HG03175 (cell line): ENCODE measurements at regions not wholly inside any gene's neighbourhood (a gene's known extent, or its start where the extent isn't known, plus 50 kb on each side); places are given as distances from the start of the nearest gene placed in this dataset.
A peak's percentile ranks its signal among the peaks of the same experiment; 100 is the strongest.

Source experiments
- ATAC-seq: cut with Tn5 transposase; IDR thresholded peaks from one replicate; pipeline ENCODE4 v1.9.1; 2021; ENCODE audit warnings: mild to moderate bottlenecking, moderate library complexity; ENCODE audit not compliant: unreplicated experiment

DNA sequence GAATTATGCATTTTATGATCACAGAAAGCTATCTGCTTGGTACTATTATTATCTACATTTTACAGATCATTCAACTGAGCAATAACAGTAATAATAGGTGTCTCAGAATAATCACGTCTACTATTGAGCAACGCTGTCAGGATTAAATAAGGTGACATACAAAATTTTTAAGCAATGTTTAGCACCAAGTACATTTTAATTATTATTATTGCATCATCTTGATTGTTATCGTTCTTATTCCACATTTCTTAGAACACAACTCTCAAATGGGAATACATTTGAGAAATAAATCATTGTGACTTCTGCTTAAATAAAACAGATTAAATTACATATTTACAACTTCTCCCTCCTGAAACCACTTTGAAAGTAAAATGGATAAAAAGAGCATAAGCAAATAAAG is 1083.5 kb upstream of the ADGRL3 start:
- ATAC-seq, result no peak

DNA sequence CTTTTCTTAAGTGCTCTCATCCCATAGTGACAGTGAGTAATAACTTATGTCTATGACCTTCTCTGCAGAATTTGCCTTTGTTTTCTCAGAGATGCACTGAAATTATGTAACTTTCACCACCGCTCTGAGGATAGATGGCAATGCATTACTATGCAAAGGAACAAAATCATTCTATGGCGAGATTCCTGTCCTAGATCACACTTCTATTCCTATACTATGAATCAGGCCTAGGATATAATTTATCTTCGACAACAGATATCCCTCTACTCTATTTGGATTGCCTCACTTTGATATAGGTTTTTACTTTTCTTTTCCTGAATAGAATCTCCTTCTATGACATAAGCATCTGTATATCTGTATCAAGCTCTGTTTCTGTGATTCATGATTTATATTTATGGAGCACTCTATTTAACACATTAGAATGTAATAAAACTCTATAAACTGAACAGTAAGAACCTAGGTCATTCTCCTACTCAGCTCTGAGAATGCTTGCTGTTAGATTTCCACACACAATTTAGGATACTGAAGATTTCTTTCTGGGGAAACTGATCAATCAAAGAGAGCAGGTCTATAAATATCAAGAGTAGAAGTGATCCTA is 1082.3 kb upstream of the ADGRL3 start:
- ATAC-seq, result no peak

DNA sequence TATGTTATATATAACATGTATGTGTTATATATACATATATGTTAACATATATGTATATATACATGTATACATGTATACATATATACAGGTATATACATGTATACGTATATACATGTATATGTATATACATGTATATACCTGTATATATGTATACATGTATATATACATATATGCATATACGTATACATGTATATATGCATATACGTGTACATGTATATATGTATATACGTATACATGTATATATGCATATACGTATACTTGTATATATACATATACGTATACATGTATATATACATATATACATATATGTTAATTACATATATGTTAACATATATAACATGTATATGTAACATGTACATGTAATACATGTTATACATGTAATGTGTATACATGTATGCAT is 1077.3 kb upstream of the ADGRL3 start:
- ATAC-seq, result no peak

DNA sequence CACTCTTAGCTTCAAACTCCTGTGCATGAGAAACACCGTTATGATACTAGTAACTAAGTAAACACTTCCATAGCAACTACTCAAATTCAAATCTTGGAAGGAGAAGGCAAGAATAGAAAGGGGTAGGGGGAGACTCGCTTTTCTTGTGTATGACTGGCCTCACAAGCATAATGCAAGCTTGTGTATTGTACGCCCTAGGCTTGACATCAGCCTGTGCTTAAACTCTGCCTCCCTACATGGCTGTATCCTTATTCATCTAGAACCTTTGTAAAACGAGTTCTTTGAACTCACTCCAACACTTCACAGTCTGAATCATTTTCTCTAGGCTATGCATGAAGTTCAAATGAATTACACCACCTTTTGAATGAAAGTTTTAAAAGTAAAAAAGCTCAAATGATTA is 1071.2 kb upstream of the ADGRL3 start:
- ATAC-seq, result no peak

DNA sequence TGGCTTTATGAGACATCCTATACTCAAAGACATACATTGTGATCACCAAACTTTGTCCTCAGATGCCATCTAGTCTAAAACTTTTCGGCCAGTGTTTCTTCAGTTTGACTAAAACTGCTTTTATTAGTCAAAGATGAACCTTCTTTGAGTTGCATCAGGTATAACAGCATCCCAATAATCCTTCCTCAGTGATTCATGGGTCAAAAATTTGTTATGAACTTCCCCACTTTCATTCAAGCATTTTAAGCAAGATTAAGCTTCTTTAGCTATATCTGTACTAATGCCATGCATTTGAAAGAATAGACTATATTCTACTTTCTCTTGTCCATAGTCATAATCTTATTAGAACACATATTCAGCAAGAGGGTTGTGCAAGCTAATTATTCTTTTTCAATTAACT is 1070.4 kb upstream of the ADGRL3 start:
- ATAC-seq, result no peak

DNA sequence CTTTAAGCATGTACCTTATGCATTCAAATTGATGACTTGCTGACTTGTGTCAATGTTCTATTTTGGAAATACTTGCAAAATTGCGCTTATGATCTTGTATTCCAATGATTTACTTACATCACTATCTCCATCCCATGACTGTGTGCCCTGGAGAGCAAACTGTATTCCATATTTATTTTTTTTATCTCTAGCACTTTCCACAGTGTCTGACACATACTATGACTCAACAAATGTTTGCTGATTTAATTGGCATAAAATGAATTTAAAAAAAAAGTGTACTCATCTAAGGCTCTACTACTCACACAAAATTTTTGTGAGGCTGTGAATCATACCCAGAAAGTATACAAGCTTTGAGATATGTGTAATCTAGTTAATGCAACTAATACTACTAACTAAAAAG is 1066.8 kb upstream of the ADGRL3 start:
- no peak for ATAC-seq

DNA sequence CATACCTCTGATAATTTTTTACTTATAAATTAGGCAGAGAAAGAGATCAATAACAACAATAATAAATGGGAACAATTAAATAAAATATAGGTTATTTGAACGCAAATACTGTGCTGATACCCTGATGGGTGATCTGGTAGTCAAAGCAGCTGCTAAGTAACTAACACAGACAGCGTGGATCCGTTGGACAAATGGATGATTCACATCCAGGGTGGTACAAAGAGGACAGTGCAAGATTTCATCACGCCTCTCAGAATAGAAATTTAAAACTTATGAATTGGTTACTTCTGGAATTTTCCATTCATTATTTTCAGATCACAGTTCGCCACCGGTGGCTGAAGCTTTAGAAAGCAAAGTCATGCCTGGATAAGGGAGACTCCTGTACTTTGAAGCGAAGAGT is 1066.0 kb upstream of the ADGRL3 start:
- no peak for ATAC-seq

DNA sequence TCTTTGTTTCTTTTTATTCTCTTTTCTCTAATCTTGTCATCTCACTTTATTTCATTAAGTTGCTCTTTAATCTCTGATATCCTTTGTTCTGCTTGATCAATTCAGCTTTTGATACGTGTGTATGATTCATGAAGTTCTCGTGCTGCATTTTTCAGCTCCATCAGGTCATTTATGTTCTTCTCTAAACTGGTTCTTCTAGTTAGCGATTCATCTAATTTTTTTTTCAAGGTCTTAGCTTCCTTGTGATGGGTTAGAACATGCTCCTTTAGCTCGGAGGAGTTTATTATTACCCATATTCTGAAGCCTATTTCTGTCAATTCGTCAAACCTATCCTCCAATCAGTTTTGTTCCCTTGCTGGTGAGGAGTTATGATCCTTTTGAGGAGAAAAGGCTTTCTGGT is 1045.0 kb upstream of the ADGRL3 start:
- no peak for ATAC-seq

DNA sequence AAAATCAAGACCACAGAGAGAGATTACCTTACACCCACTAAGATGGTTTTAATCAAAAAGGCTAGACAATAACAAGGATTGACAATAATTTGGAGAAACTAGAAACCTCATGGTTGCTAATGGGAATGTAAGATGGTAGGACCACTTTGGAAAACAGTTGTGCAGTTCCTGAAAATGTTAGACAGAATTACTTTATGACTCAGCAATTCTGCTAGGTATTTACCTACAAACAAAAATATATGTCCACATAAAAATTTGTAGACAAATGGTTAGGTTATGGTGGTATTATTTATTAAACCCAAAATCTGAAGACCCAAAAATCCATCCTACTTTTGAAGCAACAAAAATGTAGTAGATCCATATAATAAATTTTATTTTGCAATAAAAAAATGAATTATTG is 1027.0 kb upstream of the ADGRL3 start:
- no peak for ATAC-seq

DNA sequence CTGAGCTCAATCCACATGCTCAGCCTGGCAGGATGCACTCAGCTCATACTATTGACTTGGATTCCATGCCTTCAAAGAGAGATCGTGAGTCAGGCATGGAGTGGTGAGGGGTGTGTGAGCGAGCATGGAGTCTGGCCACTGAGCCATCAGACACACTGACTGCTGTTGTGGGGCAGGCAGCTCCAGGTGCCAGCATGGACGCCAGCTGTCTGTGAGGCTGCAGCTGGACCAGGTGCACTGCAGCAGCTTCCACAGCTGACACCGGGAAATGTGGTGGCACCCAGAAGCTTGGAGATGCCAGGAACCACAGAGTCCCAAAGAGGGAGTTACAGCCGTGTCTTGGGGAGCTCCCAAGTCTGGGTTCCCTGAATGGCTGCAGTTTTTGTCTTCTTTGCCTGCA is 1026.4 kb upstream of the ADGRL3 start:
- ATAC-seq, result no peak

DNA sequence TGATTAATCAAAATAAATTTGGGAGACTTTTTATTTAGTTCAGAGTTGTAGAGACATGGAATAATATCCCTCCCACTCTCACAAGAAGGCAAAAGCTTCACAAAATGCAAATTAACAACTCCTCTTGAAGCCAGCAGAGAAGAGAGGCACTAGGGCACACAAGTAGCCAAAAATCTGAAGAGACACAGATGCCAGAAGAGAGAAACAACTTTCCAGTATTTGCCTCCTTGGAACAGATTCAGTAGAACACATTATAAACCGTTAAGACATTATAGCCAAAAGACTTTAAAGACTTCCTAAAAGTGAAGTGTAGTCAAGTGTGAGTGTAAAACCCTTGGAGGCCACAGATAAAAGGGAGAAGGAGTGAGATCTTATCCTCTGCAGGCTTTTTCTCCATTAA is 1024.9 kb upstream of the ADGRL3 start:
- no peak for ATAC-seq

DNA sequence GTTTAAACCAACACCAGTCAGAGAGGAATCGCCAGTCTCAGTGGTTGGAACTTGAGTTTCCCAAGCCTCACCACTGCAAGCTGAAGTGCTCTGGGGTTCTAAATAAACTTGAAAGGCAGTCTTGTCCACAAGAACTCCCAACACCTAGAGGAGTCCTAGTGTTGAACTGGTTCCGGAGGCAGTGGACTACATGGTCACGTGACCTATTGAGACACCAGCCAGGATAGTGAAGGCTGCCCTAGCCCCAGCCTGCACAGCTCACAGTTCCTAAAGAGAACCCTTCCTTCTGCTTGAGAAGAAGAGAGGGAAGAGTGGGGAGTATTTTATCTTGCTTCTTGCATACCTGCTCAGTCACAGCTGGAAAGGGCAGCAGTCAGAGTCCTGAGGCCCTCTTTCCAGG is 1012.7 kb upstream of the ADGRL3 start:
- no peak for ATAC-seq

DNA sequence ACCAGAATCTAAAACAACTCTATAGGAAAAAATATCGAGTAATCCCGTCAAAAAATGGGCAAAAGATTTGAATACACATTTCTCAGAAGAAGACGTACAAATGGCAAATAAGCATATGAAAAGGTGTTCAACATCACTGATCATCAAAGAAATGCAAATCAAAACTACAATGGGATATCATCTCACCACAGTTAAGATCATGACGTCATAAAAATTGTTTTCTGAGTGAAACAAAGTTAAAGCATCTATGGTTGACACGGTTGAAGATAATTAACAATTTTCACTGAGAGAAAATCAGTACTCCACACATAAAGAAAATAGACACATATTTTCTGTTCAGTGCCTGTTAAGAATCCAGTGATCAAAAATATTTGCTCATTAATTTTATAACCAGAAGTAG is 1010.8 kb upstream of the ADGRL3 start:
- ATAC-seq, result no peak

DNA sequence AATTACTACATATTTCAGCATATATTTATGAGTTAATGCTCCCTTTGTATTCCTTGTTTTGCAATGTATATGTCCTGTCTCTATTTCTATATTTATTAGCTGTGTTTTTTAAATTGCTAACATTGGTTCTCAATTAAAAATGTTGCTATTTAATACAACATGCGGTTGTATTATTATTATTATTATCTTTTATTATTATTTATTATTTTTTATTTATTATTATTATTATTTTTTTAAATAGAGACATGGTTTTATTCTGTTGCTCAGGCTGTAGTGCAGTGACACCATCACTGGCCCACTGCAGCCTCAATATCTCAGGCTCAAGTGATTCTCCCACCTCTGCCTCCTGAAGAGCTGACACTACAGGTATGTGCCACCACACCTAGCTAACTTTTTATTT is 1005.9 kb upstream of the ADGRL3 start:
- no peak for ATAC-seq

DNA sequence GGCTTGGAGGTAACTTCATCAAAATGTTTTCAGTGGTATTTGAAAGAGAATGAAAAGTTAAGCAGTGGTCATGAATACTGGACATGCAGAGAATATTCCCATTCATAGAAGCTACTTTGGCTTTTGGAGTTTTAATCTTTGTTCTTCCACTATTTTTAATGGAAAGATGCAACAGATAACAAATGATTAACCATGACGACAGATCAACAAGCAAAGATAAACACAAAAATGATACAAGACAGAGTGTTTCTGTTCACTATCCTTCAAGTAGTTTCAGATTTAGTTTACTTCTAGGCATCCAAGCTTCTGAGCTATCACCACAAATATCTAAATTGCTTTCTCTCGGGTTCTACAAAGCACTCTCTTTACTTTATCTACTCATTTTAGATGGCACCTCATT is 1004.9 kb upstream of the ADGRL3 start:
- ATAC-seq, result no peak

DNA sequence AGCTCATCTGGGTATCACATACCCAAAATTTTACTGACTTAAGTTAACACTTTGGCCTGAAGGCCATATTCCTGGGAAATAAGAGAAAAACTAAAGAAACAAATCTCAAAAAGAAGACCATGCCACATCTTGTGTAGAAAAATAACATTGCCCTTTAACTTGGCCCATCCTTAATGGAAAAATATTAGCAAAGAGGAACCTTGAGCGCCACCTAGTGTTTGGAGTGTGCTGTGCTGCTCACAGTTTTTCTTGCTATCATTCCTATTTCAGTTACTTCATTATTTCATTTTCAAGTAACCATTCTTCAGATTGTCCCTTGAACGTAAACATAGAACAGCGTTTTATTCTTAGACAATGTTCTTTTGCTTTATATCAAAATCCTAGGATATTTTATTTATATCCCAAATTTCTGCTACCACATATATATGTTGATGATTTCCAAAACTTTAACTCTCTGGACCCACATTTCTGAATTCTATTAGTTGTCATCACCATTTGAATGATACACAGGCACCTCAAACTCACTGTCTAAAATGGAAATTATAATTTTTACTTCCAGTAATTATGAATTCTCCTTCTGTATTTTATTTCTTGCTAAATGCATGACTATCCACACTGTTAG is 999.0 kb upstream of the ADGRL3 start:
- ATAC-seq, result peak; percentile 81

DNA sequence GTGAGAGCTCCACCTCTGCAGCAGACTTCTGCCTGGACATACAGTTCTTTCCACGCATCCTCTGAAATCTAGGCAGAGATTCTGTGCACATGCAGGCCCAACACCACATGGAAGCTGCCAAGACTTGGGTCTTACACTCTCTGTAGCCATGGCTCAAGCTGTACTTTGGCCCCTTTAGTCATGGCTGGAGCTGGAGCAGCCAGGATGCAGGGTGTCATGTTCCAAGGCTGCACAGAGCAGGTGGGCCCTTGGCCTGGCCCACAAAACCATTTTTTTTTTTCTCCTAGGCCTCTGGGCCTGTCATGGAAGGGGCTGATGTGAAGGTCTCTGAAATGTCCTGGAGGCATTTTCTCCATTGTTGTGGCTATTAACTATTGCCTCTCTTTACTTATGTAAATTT is 990.5 kb upstream of the ADGRL3 start:
- no peak for ATAC-seq

DNA sequence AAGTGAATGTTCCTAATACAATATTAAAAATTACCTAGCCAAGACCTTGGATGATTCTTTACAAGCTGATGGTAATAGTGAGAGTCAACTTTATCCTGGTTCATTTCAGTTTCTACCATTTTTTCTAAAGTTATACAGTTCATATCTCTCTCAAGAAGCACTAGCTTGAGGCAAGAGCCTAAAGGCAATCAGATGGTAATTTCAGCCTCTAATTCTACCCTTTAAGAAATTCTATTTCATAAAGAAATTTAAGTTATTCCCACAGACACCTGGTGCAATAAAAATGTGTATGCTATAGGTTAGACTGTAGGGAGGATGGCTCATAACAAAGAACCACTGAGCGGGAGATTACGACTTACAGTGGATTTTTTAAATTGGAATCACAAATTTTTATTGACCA is 984.2 kb upstream of the ADGRL3 start:
- ATAC-seq, result no peak

DNA sequence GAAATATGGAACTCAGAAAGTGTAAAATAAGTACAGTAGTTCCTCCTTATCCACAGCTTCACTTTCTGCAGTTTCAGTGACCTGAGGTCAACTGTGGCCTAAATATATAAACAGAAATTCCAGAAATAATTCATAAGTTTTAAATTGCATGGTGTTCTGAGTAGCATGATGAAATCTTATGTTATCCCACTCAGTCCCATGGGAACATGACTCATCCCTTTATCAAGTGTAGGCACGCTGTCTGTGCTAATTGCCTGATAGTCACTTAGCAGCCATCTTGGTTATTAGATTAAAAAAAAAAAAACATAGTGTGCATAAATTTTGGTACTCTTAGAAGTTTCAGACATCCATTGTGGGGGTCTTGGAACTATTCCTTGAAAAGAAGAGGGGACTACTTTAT is 983.4 kb upstream of the ADGRL3 start:
- ATAC-seq, result no peak

DNA sequence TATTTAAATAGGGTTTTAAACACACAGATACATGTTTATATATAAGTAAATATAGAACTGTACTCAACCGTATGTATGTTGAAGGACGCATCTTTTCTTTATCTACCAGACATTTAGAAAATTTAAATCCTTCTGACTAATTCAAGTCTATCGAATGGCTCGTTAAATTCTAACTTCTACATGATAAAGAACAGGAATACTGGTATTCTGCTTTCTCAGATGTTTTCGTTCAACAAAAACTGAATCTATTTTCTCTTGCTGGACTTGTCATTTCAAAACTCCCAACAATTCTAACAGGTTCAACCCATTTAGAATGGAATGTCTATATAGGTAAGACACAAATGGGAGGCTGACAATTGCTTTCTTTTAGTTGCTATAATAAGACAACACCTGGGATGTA is 978.3 kb upstream of the ADGRL3 start:
- no peak for ATAC-seq

DNA sequence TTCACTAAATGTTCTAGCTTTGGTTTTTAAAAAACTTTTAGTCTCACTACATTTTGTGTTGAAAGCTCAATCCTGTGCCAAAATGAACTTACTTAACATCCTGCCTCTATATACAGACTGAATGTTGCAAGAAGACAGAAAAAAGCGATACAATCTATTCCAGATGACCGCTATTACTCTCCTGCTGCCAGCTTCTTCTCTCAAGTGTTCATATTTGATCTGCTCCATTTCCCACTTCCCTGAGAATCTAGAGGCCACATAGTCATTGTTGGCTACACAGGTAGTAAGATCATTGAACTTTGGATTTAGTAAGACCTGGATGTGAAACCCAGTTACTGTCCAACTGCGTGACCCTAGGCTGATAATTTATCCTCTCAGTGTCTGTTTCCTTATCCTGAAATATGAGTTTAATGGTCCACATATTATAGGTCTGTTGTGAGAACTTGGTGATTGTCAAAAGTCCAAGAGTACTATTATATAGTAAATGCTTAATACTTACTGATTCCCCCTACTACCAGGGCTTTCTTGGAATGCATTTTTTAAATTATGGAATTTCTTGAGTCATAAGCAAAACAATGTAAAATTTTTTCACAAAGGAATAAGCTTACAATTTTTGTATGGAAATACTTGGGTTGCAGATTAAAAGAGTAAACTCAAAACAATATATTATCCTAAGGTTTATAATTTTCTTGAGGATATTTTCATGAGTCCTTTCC is 976.8 kb upstream of the ADGRL3 start:
- ATAC-seq, result no peak

DNA sequence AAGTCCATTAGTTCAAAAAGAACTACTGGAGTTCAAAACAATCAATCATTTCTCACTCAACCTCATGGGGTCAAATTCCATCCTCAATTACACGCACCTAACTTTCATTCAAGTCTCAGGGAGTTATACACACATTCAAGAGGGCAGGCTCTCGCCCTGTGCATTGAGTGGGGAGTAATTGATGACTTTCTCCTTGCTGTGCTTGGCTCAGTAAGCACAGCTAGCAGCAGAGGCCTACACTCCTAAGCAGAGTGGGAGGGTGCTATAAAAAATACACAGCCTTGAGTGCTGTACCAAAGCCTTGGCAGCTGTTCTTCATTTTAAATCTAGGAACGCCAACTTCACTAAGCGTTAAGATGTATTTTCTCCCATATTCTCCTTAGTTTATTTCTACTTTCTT is 958.3 kb upstream of the ADGRL3 start:
- no peak for ATAC-seq

DNA sequence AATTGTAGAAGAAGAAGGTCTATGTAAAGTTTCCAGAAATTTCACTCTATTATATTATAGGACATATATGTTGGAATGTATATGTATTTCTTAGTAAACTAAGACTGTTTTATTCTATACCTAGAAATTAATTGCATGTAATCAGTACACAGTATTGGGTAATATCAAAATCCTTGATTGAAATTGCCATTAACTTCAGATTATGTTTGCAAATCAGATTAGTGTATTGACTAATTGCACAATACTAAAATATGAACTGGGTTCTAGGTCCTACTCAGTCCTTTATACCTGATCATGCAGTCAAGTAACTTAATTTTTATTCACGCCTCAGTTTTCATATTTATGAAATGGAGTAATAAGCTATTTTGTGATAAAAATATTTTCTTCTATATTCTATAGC is 950.3 kb upstream of the ADGRL3 start:
- no peak for ATAC-seq
